Transverse colon (tissue), 4 donors: ENCODE measurements at regions not wholly inside any gene's neighbourhood (a gene's known extent, or its start where the extent isn't known, plus 50 kb on each side); places are given as distances from the start of the nearest gene placed in this dataset.

Experiments used
- DNase-seq: peaks from one replicate; pipeline ENCODE4 v3.0.0-alpha.2; 2019
- H3K27ac ChIP-seq, 4 donors: fragments of 200-600 bp; sonication (generic); 2 replicates each; pipeline ENCODE4 v1.5.1; 2016 to 2018; ENCODE audit warnings: inconsistent platforms in 4 of 4
- H3K27me3 ChIP-seq: fragments of 200-600 bp; sonication (generic); 2 replicates; pipeline ENCODE4 v1.5.1; 2017; ENCODE audit warnings: inconsistent platforms
- H3K36me3 ChIP-seq, 4 donors: fragments of 200-600 bp; sonication (generic); 2 replicates each; pipeline ENCODE4 v1.5.1; 2017 to 2019; ENCODE audit warnings: inconsistent platforms in 4 of 4
- H3K4me1 ChIP-seq, 4 donors: fragments of 200-600 bp; sonication (generic); 2 replicates each; pipeline ENCODE4 v1.5.1; 2017 to 2020; ENCODE audit warnings: inconsistent platforms in 4 of 4
- H3K4me3 ChIP-seq, 4 donors: fragments of 200-600 bp; sonication (generic); 1 replicate in 1 of 4; 2 replicates in 3 of 4; pipeline versions ENCODE4 v1.5.1 to v1.6.1; 2017 to 2019; ENCODE audit warnings: inconsistent platforms in 4 of 4
- H3K9me3 ChIP-seq, 2 donors: fragments of 200-600 bp; sonication (generic); 2 replicates each; pipeline ENCODE4 v1.5.1; 2017 to 2019; ENCODE audit warnings: inconsistent platforms in 2 of 2
- EP300 ChIP-seq: sonication (generic); formaldehyde crosslinking; IDR thresholded peaks from one replicate; pipeline ENCODE4 v1.6.1; 2017; ENCODE audit warnings: antibody characterized with exemption, low read depth
- POLR2A ChIP-seq: fragments of 450-650 bp; IDR thresholded peaks from one replicate; pipeline ENCODE4 v1.6.1; 2016; ENCODE audit warnings: antibody characterized with exemption, mild to moderate bottlenecking, moderate library complexity
- POLR2AphosphoS5 ChIP-seq, 3 donors: sonication (generic); formaldehyde crosslinking; IDR thresholded peaks; one replicate each; pipeline ENCODE4 v1.6.1; 2016; ENCODE audit warnings: antibody characterized with exemption in 3 of 3
- WGBS, 2 donors: methylation state at CpG; one replicate each; pipeline ENCODE4 v1.1.5; 2018; ENCODE audit warnings: low coverage in 1 of 2; 5-methylcytosine and 5-hydroxymethylcytosine counted together
- in situ Hi-C, 4 donors: fragments of 200-750 bp; cut with MboI; loops; one replicate each; pipeline versions ENCODE4 v1.15.0 to v1.15.1; 2017; ENCODE audit warnings: low sequenced_read_pairs in 3 of 4, low pct_ligation_motif_present in 1 of 4, low pct_unique_long_range_greater_than_20kb in 1 of 4
- intact Hi-C: fragments of 100-400 bp; cut with DNase I; formaldehyde crosslinking; loops from one replicate; pipeline ENCODE4 v1.15.1; 2023; ENCODE audit warnings: low total_unique reads
- TF ChIP-seq, protein P1 (sequence below), 5 experiments: fragments of 200-600 bp in 3 of 5; fragments of 450-650 bp in 2 of 5; sonication (generic) in 3 of 5; IDR thresholded peaks; 1 replicate in 2 of 5; 2 replicates in 3 of 5; pipeline ENCODE4 v1.5.1; 2016 to 2017; ENCODE audit warnings: antibody characterized with exemption in 5 of 5, inconsistent platforms in 3 of 5, mild to moderate bottlenecking in 2 of 5, moderate library complexity in 1 of 5

DNA sequence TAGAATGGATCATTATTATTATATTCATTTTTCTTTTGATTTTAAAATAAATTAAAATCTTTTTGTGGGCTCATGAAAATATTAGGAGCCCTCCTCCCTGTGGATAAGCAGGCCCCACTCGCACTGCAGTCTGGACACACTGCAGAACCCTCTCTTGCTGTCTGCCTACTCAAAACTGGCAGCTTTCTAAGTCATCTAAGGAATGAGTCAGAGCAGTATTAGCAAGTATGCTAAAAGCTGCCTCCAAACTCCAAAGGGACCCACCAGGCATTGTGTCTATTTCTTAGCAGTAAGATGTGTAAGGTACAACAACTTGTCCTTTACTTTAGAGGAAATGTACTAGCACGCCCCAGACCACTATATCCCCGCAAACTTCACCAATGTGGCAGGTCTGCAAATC, 108.8 kb downstream of the SYF2 start:
- 73 to 100% methylated on average over 1 to 3 of the region's 3 CpGs for WGBS, 2 donors
- TF ChIP-seq EP300 (no peak), POLR2AphosphoS5 (IDR thresholded peaks at IDR 0.05) (no peak), POLR2A (no peak)
- TF ChIP-seq, protein P1, sequence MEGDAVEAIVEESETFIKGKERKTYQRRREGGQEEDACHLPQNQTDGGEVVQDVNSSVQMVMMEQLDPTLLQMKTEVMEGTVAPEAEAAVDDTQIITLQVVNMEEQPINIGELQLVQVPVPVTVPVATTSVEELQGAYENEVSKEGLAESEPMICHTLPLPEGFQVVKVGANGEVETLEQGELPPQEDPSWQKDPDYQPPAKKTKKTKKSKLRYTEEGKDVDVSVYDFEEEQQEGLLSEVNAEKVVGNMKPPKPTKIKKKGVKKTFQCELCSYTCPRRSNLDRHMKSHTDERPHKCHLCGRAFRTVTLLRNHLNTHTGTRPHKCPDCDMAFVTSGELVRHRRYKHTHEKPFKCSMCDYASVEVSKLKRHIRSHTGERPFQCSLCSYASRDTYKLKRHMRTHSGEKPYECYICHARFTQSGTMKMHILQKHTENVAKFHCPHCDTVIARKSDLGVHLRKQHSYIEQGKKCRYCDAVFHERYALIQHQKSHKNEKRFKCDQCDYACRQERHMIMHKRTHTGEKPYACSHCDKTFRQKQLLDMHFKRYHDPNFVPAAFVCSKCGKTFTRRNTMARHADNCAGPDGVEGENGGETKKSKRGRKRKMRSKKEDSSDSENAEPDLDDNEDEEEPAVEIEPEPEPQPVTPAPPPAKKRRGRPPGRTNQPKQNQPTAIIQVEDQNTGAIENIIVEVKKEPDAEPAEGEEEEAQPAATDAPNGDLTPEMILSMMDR (IDR thresholded peaks at IDR 0.05): no peak

DNA sequence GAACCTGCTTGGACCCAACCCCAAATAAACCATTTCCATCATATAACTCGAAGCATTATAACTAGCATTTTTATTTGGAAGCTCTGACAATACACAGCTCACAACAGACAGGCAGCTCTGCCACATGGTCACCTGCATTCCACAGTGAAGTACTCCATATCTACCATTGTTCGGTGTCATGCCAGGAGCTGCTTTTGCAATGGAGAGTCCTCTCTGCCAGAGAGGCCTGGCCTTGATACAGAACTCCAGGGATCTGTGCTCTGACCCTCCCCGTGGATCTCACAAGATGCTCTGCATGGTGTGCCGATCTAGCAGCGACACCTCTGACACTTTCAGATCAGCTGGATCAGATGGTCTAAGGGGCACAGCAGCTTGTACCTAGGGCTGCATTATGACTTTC, 109.6 kb downstream of the SYF2 start:
- intact Hi-C loops (no loop called here), in situ Hi-C loops (no loop called here)
- H3K4me1 ChIP-seq: no peaks in the 10 kb centered on the region
- DNase-seq: no peak
- no peak overlapping the region for H3K27ac ChIP-seq
- TF ChIP-seq, protein P1 (IDR thresholded peaks at IDR 0.05): no peak
- TF ChIP-seq EP300 (no peak), POLR2AphosphoS5 (IDR thresholded peaks at IDR 0.05) (no peak), POLR2A (no peak)
- no peaks in the 10 kb centered on the region for H3K27me3 ChIP-seq
- WGBS, 2 donors: 40 to 81% methylated on average over 2 to 5 of the region's 5 CpGs
- no peaks in the 10 kb centered on the region for H3K36me3 ChIP-seq
- H3K4me3 ChIP-seq: no peak overlapping the region
- no peaks in the 10 kb centered on the region for H3K9me3 ChIP-seq

More for the DNA sequence above, 108.8 kb downstream of the SYF2 start:
- H3K4me3 ChIP-seq: no peak overlapping the region
- DNase-seq: no peak
- no peaks in the 10 kb centered on the region for H3K9me3 ChIP-seq
- no peaks in the 10 kb centered on the region for H3K4me1 ChIP-seq
- H3K27me3 ChIP-seq: no peaks in the 10 kb centered on the region
- intact Hi-C loops (no loop called here), in situ Hi-C loops (no loop called here)
- no peak overlapping the region for H3K27ac ChIP-seq
- H3K36me3 ChIP-seq: no peaks in the 10 kb centered on the region

DNA sequence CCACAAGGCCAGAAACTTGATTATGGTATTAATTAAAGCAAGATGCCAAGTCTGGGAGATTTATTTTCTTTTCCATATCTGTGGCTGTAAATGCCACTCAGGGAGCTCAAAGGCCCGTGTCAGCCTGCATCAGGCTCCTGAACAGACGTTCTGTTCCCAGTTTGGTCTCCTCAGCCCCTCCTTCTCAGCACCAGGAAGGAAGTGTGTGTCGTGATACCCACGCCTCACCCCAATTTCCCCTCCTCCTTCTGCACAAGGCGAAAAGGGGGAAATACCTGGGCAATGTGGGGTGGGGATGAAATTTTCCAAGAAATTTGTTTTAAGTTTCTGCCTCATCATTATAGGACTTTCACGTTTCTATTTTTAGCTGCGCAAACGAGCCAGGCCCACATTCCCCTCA, 112.0 kb downstream of the SYF2 start:
- 30 to 44% methylated on average over 2 to 8 of the region's 8 CpGs for WGBS, 2 donors
- no peak overlapping the region for H3K27ac ChIP-seq
- no peaks in the 10 kb centered on the region for H3K9me3 ChIP-seq
- H3K27me3 ChIP-seq: no peaks in the 10 kb centered on the region
- TF ChIP-seq EP300: no peak
- H3K4me3 ChIP-seq: no peak overlapping the region
- H3K36me3 ChIP-seq: no peaks in the 10 kb centered on the region
- in situ Hi-C loops: no loop called here
- intact Hi-C loops: no loop called here
- H3K4me1 ChIP-seq: no peaks in the 10 kb centered on the region
- no peak for DNase-seq

DNA sequence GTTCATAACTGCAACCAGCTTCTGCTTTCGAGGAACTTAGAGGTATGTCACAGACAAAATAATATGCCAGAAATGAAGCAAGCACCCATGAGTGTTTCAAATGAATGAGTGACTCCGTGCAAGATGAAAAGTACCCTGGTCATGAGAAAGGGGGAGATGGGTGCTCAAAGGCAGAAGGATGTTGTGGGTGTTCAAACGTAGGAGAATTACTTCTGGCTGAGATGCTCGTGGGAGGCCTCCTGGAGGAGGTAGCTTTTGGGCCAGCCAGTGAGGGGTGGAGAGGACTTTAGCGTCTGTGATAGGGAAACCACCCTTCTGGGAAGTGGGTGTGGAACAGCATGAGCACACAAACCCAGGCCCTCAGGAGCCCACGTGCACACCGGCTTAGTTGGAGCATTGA, 113.8 kb downstream of the SYF2 start:
- TF ChIP-seq POLR2AphosphoS5 (IDR thresholded peaks at IDR 0.05): no peak
- no peak for TF ChIP-seq POLR2A
- TF ChIP-seq EP300: no peak
- TF ChIP-seq, protein P1 (IDR thresholded peaks at IDR 0.05): no peak
- H3K4me1 ChIP-seq: no peaks in the 10 kb centered on the region
- in situ Hi-C loops: loop anchor here in 1 of 4 donors (5.0 kb wide), 1 partner anchor 89 kb away; no protein-coding TSS in a partner anchor
- 67 to 70% methylated on average over 7 of the region's 7 CpGs for WGBS, 2 donors
- no peaks in the 10 kb centered on the region for H3K9me3 ChIP-seq
- H3K36me3 ChIP-seq: no peaks in the 10 kb centered on the region
- no peak for DNase-seq
- H3K4me3 ChIP-seq: no peak overlapping the region
- intact Hi-C loops: no loop called here
- no peaks in the 10 kb centered on the region for H3K27me3 ChIP-seq
- no peak overlapping the region for H3K27ac ChIP-seq

DNA sequence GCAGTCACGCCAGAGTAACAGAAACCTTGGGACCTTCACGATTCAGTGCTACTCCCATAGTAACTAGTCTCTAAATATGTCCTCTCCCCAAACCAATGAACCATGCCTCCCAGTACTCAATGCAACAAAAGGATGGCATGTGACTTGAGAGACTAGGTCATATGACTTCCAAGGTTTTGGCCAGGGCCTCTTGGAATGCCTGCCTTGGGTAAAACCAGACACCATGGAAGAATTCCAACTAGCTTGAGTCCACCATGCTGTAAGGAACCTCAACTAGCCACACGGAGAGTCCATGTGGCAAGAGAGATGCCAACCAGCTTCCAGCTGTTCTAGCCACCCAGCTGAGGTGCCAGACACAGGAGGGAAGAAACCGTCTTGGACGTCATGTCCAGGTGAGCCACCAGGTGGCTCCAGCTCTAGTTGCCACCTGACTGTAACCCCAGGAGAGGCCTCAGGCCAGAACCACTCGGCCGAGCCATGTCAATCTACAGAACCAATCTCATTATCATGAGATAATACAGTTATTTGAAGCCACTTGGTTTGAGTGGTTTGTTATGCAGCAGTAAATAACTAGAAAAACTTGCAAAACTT, 115.0 kb downstream of the SYF2 start:
- Histone ChIP-seq H3K27me3 (no peaks in the 10 kb centered on the region), H3K27ac (no peak overlapping the region), H3K36me3 (no peaks in the 10 kb centered on the region), H3K4me3 (no peak overlapping the region), H3K4me1 (no peaks in the 10 kb centered on the region), H3K9me3 (no peaks in the 10 kb centered on the region)
- WGBS, 2 donors: 58 to 87% methylated on average over 3 to 7 of the region's 7 CpGs
- in situ Hi-C loops: loop anchor here in 1 of 4 donors (5.0 kb wide), 1 partner anchor 90 kb away; no protein-coding TSS in a partner anchor
- intact Hi-C loops: no loop called here
- TF ChIP-seq, protein P1 (IDR thresholded peaks at IDR 0.05): peak in 4 of 5 experiments; percentile 47 to 61 (median 48)
- no peak for TF ChIP-seq EP300
- peak; percentile 59 for DNase-seq
